Neural cell (in vitro differentiated cells): ENCODE measurements at regions not wholly inside any gene's neighbourhood (a gene's known extent, or its start where the extent isn't known, plus 50 kb on each side); places are given as distances from the start of the nearest gene placed in this dataset.

Experiments
- CTCF ChIP-seq: fragments of 450-650 bp; IDR thresholded peaks from 2 replicates; pipeline ENCODE4 v1.5.1; 2014; ENCODE audit warnings: antibody characterized with exemption, mild to moderate bottlenecking, moderate library complexity; ENCODE audit not compliant: poor library complexity, severe bottlenecking
- EP300 ChIP-seq: fragments of 450-650 bp; conservative IDR thresholded peaks from 2 replicates; pipeline ENCODE4 v1.6.1; 2014; ENCODE audit warnings: antibody characterized with exemption, mild to moderate bottlenecking, moderate library complexity; ENCODE audit not compliant: poor library complexity, severe bottlenecking
- EZH2 ChIP-seq: fragments of 200-600, 300-800 bp; shearing (Covaris generic), sonication (generic); IDR thresholded peaks from 2 replicates; pipeline ENCODE4 v1.6.1; 2014; ENCODE audit warnings: antibody characterized with exemption, low read length, borderline replicate concordance, mild to moderate bottlenecking; ENCODE audit not compliant: insufficient read depth, poor library complexity, severe bottlenecking
- MXI1 ChIP-seq: fragments of 450-650 bp; conservative IDR thresholded peaks from 2 replicates; pipeline ENCODE4 v1.6.1; 2014; ENCODE audit warnings: antibody characterized with exemption, mild to moderate bottlenecking; ENCODE audit not compliant: poor library complexity, severe bottlenecking
- POLR2AphosphoS5 ChIP-seq: IDR thresholded peaks from 2 replicates; pipeline ENCODE4 v1.6.1; 2012
- RAD21 ChIP-seq: fragments of 450-650 bp; conservative IDR thresholded peaks from 2 replicates; pipeline ENCODE4 v1.6.1; 2014; ENCODE audit warnings: antibody characterized with exemption, mild to moderate bottlenecking, moderate library complexity
- REST ChIP-seq: IDR thresholded peaks from 2 replicates; pipeline ENCODE4 v1.6.1; 2012; ENCODE audit warnings: borderline replicate concordance
- TAF1 ChIP-seq: IDR thresholded peaks from 2 replicates; pipeline ENCODE4 v1.6.1; 2012; ENCODE audit warnings: low read depth

GRCh38 chr4:188892837-188893236 is 753.6 kb downstream of the TRIML1 start:
- TF ChIP-seq CTCF (no peak), TAF1 (no peak), RAD21 (no peak), MXI1 (no peak), POLR2AphosphoS5 (no peak), REST (no peak), EP300 (no peak), EZH2 (no peak)
